Activated T-cell treated with anti-CD3 and anti-CD28 coated beads, Interleukin-2, amount 50 U/mL, for 4 hours (primary cell): ENCODE measurements at regions not wholly inside any gene's neighbourhood (a gene's known extent, or its start where the extent isn't known, plus 50 kb on each side); places are given as distances from the start of the nearest gene placed in this dataset.

Experiments used
- ATAC-seq, 2 donors: fragments of 200-7000 bp; cut with Tn5 transposase; one replicate each; pipeline ENCODE4 v1.10.0; 2021
- DNase-seq: peaks from one replicate; pipeline ENCODE4 v3.0.0-alpha.2; 2020
- H3K27me3 Mint-ChIP-seq: one replicate; pipeline ENCODE4 v1.8.0; 2021; ENCODE audit warnings: low read depth, mixed read lengths
- H3K36me3 Mint-ChIP-seq: one replicate; pipeline ENCODE4 v1.8.0; 2022; ENCODE audit warnings: mixed read lengths; ENCODE audit not compliant: insufficient read depth
- H3K4me1 Mint-ChIP-seq: one replicate; pipeline ENCODE4 v1.8.0; 2021; ENCODE audit warnings: low read depth, mixed read lengths
- H3K4me3 Mint-ChIP-seq: one replicate; pipeline ENCODE4 v1.8.0; 2021; ENCODE audit warnings: mild to moderate bottlenecking, moderate library complexity, mixed read lengths
- H3K9me3 Mint-ChIP-seq: one replicate; pipeline ENCODE4 v1.8.0; 2021; ENCODE audit warnings: mixed read lengths

DNA sequence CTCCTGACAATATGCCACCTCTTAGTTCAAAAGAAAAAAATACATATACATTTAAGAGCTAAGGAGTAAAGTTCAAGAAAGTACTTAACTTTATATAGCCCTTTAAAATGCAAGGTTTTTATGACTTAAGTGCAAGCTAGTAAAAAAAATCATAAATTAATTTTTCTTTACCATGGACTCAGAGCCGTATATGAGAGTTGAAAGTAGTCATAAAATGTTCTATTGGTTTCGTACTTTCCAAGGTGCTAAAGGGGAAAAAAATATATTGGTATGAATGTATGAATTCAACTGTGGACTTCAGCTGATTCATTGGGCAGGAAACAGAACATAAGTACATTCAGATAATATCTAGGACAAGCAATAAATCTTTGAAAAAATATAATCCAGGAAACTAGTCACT is 869.8 kb upstream of the AGA start:
- Mint-ChIP-seq H3K36me3 (no peaks in the 10 kb centered on the region), H3K27me3 (no peaks in the 10 kb centered on the region), H3K4me1 (no peaks in the 10 kb centered on the region), H3K4me3 (no peak overlapping the region), H3K9me3 (peaks cover under 1% of the 10 kb centered on the region)
- no peak for DNase-seq
- no peak for ATAC-seq

DNA sequence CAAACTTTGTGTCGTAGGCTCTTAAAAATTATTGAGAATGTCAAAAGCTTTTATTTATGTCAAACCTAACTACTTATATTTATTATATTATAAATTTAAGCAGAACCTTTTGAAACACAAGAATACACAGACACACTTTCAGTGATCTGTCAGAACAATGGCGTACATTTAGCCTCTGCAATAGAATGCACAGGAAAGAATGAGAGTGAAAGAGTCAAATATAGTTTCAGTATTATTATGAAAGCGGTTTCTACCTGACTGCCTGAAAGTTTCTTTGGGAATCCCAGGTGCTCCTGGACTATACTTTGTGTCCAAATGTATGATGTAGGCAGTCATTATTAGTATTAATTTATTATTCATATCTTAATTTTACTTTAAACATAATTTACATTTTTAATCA is 872.0 kb upstream of the AGA start:
- H3K4me1 Mint-ChIP-seq: no peaks in the 10 kb centered on the region
- no peaks in the 10 kb centered on the region for H3K36me3 Mint-ChIP-seq
- no peaks in the 10 kb centered on the region for H3K27me3 Mint-ChIP-seq
- H3K4me3 Mint-ChIP-seq: no peak overlapping the region
- peaks cover 7% of the 10 kb centered on the region for H3K9me3 Mint-ChIP-seq
- no peak for DNase-seq
- no peak for ATAC-seq

DNA sequence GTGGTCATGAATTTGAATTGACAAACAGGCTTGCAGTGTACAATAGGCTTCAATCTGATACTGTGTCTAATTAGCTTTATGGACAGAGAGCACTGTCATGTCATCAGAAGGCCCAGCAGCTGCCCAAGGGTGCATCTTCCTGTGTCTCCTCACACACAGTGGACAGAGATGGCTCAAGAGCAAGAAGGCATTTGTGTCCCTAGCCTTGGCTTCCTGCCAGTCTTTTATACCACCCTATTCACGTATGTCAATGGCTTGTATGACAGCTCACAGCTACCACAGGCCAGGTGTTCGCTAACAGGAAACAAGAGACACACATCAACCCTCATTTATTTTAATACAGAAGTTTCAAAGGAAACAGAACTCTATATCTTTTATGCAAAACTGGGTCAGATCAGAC is 874.0 kb upstream of the AGA start:
- Mint-ChIP-seq H3K4me3 (no peak overlapping the region), H3K36me3 (no peaks in the 10 kb centered on the region), H3K27me3 (no peaks in the 10 kb centered on the region), H3K4me1 (no peaks in the 10 kb centered on the region), H3K9me3 (peaks cover 17% of the 10 kb centered on the region)
- DNase-seq (no peak), ATAC-seq (no peak)

DNA sequence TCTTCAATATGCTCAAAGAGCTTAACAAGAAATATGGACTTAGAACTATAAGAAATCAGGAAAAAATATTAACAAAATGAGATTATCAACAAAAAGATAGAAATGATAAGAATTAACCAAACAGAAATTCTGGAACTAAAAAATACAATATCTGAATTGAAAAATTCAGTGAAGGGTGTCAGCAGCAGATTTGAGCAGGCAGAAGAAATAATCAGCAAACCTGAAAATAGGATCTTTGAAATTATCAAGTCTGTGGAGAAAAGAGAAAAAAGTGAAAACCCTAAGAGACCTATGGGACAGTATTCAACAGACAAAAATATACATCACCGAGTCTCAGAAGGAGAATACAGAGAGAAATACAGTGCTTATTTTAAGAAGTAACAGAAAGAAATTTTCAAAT is 877.8 kb upstream of the AGA start:
- no peaks in the 10 kb centered on the region for H3K27me3 Mint-ChIP-seq
- no peaks in the 10 kb centered on the region for H3K36me3 Mint-ChIP-seq
- no peak overlapping the region for H3K4me3 Mint-ChIP-seq
- H3K4me1 Mint-ChIP-seq: no peaks in the 10 kb centered on the region
- DNase-seq (no peak), ATAC-seq (no peak)
- peaks cover 30% of the 10 kb centered on the region for H3K9me3 Mint-ChIP-seq

DNA sequence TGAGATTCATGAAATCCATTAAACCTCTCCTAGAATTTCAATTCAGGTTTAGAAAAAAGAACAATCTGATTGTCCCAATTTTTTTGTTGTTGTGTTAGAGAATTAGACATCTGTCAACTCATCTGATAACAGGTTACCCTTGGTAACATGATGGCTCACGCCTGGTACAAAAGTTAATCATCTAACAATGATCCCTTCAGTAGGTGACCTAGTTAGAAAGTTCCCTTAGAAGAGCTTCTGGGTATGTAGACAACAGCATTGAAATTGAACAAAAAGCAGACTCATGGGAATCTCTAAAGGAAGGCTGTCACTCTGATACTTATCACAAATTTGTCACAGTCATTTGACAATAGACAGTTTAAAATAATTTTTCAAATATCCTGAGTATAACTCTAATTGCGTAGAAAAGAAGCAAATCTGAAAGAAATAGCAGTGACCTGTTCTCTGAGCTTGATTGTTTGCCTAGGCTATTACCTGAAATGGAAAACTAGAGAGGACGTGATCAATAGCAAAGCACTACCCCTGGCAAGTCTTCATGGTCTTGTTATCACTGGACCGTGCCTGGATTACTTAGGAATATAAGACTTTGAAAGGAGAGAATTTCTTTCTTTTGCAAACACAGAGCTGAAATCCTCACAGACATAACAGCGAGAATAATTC is 880.4 kb upstream of the AGA start:
- ATAC-seq: no peak
- Mint-ChIP-seq H3K4me3 (no peak overlapping the region), H3K4me1 (no peaks in the 10 kb centered on the region), H3K9me3 (peaks cover 23% of the 10 kb centered on the region), H3K27me3 (no peaks in the 10 kb centered on the region), H3K36me3 (no peaks in the 10 kb centered on the region)
- DNase-seq: no peak

DNA sequence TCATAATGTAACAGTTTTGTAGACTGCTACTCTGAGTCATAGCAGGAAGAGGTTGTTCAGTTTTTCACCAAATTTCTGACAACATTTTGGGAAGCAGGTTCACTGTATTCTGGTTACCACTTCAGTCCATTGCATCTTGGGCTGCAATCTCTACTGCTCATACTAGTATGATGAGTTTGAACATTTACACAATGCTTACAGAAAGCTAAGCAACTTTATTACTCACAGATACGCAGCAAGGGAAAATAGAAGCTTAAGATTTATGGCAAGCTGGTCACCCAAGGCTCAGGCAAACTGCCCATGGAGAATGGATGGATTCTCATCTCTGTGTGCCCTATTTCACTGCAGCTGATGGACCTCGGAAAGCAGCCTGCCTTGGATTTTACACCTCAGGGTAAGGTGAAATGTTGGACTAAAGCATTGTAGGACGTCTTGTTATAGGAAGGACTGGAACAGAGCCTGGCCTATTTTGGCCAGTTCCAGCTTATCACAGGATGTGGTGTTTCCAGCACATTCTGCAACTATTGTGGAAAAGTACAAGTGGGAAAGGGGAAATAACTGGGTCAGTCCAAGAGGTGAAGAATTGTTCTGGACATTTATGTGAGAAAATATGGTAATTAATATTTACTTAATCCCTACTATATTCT is 887.1 kb upstream of the AGA start:
- Mint-ChIP-seq H3K36me3 (no peaks in the 10 kb centered on the region), H3K4me1 (no peaks in the 10 kb centered on the region), H3K27me3 (no peaks in the 10 kb centered on the region), H3K4me3 (no peak overlapping the region), H3K9me3 (peaks cover 2% of the 10 kb centered on the region)
- ATAC-seq (no peak), DNase-seq (no peak)

DNA sequence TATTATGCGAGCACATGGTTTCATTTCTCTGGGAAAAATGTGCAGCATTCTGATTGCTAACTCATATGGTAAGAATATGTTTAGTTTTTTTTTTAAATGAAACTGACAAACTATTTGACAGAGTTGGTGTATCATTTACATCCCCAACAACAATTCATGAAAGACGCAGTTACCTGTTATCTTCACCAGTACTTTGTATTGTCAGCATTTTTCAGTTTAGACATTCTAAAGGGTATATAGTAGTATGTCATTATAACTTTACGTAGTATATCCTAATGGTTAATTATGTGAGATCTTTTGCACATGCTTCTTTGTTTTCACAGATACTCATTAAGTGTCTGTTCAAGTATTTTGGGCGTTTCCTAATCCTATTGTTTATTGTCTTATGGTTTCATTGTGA is 891.1 kb upstream of the AGA start:
- no peaks in the 10 kb centered on the region for H3K4me1 Mint-ChIP-seq
- no peak overlapping the region for H3K4me3 Mint-ChIP-seq
- H3K36me3 Mint-ChIP-seq: no peaks in the 10 kb centered on the region
- no peaks in the 10 kb centered on the region for H3K27me3 Mint-ChIP-seq
- H3K9me3 Mint-ChIP-seq: peaks cover 3% of the 10 kb centered on the region
- ATAC-seq (no peak), DNase-seq (no peak)

DNA sequence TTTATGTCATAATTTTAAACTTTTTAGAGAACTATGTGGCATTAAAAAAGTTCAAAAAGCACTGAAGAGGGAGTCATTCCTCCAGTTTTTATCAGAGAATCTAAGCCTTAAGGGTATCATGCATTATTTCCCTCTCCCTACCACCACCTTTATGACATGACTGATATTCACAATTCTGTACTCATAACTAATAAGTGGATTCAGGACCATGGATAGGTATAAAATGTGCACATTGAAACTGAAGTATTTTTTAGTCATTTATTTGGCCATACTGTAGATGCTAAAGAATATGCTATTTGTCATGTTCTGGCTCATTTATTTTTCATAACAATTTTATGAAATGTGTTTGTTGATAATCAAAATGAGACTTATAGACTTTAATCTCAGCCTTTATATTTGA is 897.5 kb upstream of the AGA start:
- Mint-ChIP-seq H3K9me3 (peaks cover 3% of the 10 kb centered on the region), H3K27me3 (no peaks in the 10 kb centered on the region), H3K4me1 (no peaks in the 10 kb centered on the region), H3K36me3 (no peaks in the 10 kb centered on the region), H3K4me3 (no peak overlapping the region)
- no peak for ATAC-seq
- no peak for DNase-seq

DNA sequence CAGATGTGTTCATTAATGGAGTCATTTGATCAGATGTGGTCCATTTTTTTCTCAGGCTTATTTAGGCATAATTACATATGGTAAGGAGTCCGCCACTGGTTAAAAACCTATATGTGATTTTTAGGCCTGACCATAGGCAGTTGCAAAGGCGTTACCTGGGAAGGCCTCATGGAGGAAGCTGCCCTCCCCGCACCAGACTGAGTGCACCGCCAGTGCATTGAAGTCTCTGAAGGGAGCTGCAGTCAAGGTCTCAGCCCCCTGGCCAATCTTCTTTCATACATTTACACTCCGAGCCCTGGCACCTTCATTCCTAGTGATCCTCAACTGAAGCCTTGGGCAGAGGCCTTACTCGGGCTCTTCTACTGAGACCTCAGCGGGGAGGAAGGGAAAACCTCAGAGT is 898.2 kb upstream of the AGA start:
- Mint-ChIP-seq H3K9me3 (peaks cover 6% of the 10 kb centered on the region), H3K36me3 (no peaks in the 10 kb centered on the region), H3K27me3 (no peaks in the 10 kb centered on the region), H3K4me3 (no peak overlapping the region), H3K4me1 (no peaks in the 10 kb centered on the region)
- DNase-seq: no peak
- ATAC-seq: no peak

DNA sequence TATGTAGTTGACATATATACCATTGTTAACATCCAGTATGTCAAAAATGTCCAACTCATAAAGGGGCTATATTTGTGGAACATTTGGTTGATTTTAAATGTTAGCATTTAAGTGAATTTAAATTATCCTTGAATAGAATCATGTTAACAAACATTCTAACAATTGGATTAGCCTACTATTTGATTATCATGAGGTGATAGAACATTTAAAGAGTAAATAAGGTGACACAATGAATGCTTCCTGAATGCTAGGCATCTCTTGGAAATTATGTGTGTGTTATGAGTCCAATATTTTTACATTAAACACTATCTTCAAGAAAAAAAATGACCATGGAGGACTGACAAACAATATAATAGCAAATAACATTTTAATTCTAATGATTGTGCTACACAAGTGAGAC is 901.9 kb upstream of the AGA start:
- Mint-ChIP-seq H3K36me3 (no peaks in the 10 kb centered on the region), H3K27me3 (no peaks in the 10 kb centered on the region), H3K4me3 (no peak overlapping the region), H3K4me1 (no peaks in the 10 kb centered on the region), H3K9me3 (peaks cover 4% of the 10 kb centered on the region)
- DNase-seq (no peak), ATAC-seq (no peak)

DNA sequence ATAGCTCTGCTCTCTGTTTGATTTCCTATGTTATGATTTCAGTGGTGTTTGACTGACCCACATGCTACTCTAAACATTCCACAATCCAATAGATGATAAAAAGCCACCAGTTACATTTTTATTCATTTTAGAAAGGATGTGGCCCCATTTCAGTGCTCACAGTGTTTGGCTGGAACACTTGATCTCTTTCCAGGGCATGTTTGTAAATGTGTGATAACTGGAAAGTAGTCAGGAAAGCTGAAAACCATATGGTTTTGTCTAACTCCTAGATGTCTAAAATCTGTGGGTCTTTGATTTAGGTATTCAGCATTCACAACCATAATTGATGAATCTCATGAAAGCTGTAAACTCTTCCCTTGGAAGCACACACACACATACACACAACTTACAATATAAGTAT is 904.9 kb upstream of the AGA start:
- no peaks in the 10 kb centered on the region for H3K27me3 Mint-ChIP-seq
- peaks cover 7% of the 10 kb centered on the region for H3K9me3 Mint-ChIP-seq
- ATAC-seq: no peak
- no peaks in the 10 kb centered on the region for H3K4me1 Mint-ChIP-seq
- no peak for DNase-seq
- no peak overlapping the region for H3K4me3 Mint-ChIP-seq
- no peaks in the 10 kb centered on the region for H3K36me3 Mint-ChIP-seq

DNA sequence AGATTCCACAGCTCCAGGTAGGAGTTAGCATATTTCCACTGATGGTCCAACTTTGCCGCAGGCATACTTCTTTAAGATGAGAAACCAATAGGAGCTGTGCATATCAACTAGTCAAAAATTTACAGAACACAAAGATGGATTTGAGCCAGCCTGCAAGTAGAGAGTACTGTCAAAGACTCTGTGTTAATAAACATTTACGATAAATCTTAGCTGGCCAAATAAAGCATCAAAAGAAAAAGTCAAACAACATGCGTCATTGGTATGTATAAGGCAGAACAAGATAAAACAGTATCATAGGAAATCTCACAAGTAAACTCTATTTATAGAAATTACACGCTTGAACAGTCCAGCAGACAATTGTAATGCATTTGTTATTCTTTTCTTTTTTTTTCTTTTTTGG is 907.4 kb upstream of the AGA start:
- Mint-ChIP-seq H3K36me3 (no peaks in the 10 kb centered on the region), H3K4me1 (no peaks in the 10 kb centered on the region), H3K9me3 (peaks cover 7% of the 10 kb centered on the region), H3K4me3 (no peak overlapping the region), H3K27me3 (no peaks in the 10 kb centered on the region)
- DNase-seq: no peak
- no peak for ATAC-seq

DNA sequence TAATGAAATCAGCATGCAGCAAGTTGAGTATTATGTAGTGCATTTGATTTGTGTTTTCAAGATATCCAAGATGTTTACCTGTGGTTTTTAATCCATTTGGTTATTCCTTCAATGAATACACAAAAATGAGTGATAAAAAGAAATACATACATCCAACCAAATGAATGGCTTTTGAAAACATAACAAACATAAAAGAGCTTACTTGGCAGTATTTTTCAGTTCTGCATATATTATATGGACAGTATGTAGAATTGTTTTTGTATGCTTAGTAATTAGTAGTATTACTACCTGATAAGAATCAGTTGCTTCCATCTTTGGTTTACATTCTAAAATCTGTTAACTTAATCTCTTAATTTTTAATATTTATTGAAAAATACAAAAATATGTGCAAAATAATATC is 908.9 kb upstream of the AGA start:
- DNase-seq (no peak), ATAC-seq (no peak)
- Mint-ChIP-seq H3K4me1 (no peaks in the 10 kb centered on the region), H3K36me3 (no peaks in the 10 kb centered on the region), H3K4me3 (no peak overlapping the region), H3K27me3 (no peaks in the 10 kb centered on the region), H3K9me3 (peaks cover 7% of the 10 kb centered on the region)

DNA sequence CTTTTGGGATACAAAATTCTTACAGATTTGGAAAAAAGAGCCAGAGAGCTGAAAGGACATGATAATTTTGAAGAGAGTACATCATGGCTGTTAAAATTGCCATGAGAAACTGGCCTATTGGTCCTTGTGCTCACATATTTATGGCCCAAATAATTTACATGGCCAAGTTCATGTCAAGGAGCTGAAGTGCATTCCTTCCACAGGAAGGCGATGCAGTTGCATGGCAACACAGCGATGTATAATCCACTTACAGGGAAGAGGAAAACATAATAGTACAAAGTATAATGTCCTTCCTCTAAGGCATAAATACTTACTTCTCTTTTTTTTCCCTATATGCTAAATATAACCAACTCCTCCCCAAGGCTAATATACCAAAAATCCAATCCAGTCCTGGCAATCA is 914.5 kb upstream of the AGA start:
- Mint-ChIP-seq H3K4me3 (no peak overlapping the region), H3K36me3 (no peaks in the 10 kb centered on the region), H3K4me1 (no peaks in the 10 kb centered on the region), H3K27me3 (no peaks in the 10 kb centered on the region), H3K9me3 (peaks cover 15% of the 10 kb centered on the region)
- ATAC-seq (no peak), DNase-seq (no peak)

DNA sequence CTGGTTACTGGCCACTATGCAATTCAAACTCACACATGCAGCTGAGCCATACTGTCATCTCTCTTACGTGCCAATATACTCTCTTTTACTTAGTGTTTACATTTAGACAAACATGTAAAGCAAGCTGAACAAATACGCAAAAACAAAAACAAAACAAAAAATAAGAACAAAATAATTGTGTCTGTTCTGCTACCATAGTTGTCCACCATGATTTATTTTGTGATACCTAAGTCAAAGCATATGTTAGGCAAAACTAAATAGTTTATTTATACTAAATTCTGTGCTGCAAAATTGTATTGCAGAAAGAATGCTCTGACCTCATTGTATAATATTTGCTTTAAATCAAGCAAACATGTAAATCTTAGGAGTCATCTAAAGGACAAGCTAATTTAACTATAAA is 943.2 kb upstream of the AGA start:
- no peak overlapping the region for H3K4me3 Mint-ChIP-seq
- no peak for ATAC-seq

More for the DNA sequence above, 943.2 kb upstream of the AGA start:
- no peak for DNase-seq
- Mint-ChIP-seq H3K4me1 (no peaks in the 10 kb centered on the region), H3K36me3 (no peaks in the 10 kb centered on the region), H3K27me3 (no peaks in the 10 kb centered on the region), H3K9me3 (peaks cover 4% of the 10 kb centered on the region)
